Subcutaneous abdominal adipose tissue (tissue), 5 donors: ENCODE measurements at regions not wholly inside any gene's neighbourhood (a gene's known extent, or its start where the extent isn't known, plus 50 kb on each side); places are given as distances from the start of the nearest gene placed in this dataset.

ENCODE experiments used
- H3K27ac ChIP-seq: one replicate; pipeline ENCODE4 v1.7.0; 2013; ENCODE audit warnings: low read depth, mild to moderate bottlenecking, inconsistent platforms, low read length, moderate library complexity
- H3K27me3 ChIP-seq, 5 donors: one replicate each; pipeline ENCODE4 v1.7.0; 2013; ENCODE audit warnings: low read length in 5 of 5, inconsistent platforms in 1 of 5; ENCODE audit not compliant: control insufficient read depth in 5 of 5, insufficient read depth in 4 of 5
- H3K36me3 ChIP-seq, 5 donors: one replicate each; pipeline ENCODE4 v1.7.0; 2013; ENCODE audit warnings: low read length in 5 of 5; ENCODE audit not compliant: control insufficient read depth in 5 of 5, insufficient read depth in 5 of 5
- H3K4me1 ChIP-seq, 5 donors: one replicate each; pipeline ENCODE4 v1.7.0; 2013; ENCODE audit warnings: low read length in 5 of 5, mild to moderate bottlenecking in 3 of 5, moderate library complexity in 1 of 5; ENCODE audit not compliant: control insufficient read depth in 5 of 5, insufficient read depth in 5 of 5
- H3K4me3 ChIP-seq, 5 donors: one replicate each; pipeline ENCODE4 v1.7.0; 2013; ENCODE audit warnings: low read length in 5 of 5, low read depth in 1 of 5
- H3K9ac ChIP-seq, 5 donors: one replicate each; pipeline ENCODE4 v1.7.0; 2013; ENCODE audit warnings: low read length in 5 of 5, mild to moderate bottlenecking in 4 of 5, moderate library complexity in 3 of 5
- H3K9me3 ChIP-seq, 5 donors: one replicate each; pipeline ENCODE4 v1.7.0; 2013; ENCODE audit warnings: low read length in 5 of 5; ENCODE audit not compliant: control insufficient read depth in 5 of 5
- donor health status: healthy.
- donor health status: healthy.
- donor health status: healthy.
- donor health status: healthy.
- donor health status: healthy.

DNA sequence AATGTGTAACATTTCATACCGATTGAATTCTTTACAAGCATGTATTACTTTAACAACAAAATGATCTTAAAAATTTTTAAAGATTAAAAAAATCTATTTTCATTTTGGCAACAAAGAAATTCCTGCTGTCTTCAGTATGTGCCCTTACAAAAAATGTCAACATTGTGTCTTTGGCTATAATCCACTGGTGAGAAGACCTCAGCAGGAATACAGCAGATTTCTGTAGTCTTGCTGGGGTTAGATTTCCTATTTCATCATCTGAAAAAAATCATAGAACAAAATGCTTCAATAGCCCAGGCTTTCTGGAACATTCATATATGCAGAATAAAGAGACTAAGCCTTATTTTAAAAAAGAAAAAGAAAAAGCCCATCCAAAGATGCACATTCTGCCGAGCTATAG lies 129.1 kb upstream of the CA10 start:
- H3K9ac ChIP-seq, result no peak overlapping the region
- H3K4me3 ChIP-seq, result no peak overlapping the region

GRCh38 chr17:52283872-52284271 lies 125.4 kb upstream of the CA10 start:
- H3K9ac ChIP-seq, result no peak overlapping the region
- H3K9me3 ChIP-seq, result no peaks in the 10 kb centered on the region
- no peaks in the 10 kb centered on the region for H3K36me3 ChIP-seq
- H3K4me1 ChIP-seq, result no peaks in the 10 kb centered on the region
- no peaks in the 10 kb centered on the region for H3K27me3 ChIP-seq
- no peak overlapping the region for H3K4me3 ChIP-seq
- H3K27ac ChIP-seq, result no peak overlapping the region

More for the DNA sequence above, 129.1 kb upstream of the CA10 start:
- H3K36me3 ChIP-seq, result no peaks in the 10 kb centered on the region
- H3K27ac ChIP-seq, result no peak overlapping the region
- H3K9me3 ChIP-seq, result no peaks in the 10 kb centered on the region
- H3K4me1 ChIP-seq, result peaks cover 0 to 7% (median 0%) of the 10 kb centered on the region in 5 donors
- no peaks in the 10 kb centered on the region for H3K27me3 ChIP-seq

- Histone ChIP-seq H3K9ac (no peak overlapping the region), H3K4me3 (no peak overlapping the region), H3K27me3 (no peaks in the 10 kb centered on the region), H3K9me3 (no peaks in the 10 kb centered on the region), H3K36me3 (no peaks in the 10 kb centered on the region), H3K4me1 (no peaks in the 10 kb centered on the region), H3K27ac (no peak overlapping the region)
Measured at GRCh38 chr17:52276381-52277008, 118.0 kb upstream of the CA10 start.

GRCh38 chr17:52271781-52272180 lies 113.3 kb upstream of the CA10 start:
- H3K27me3 ChIP-seq, result no peaks in the 10 kb centered on the region
- no peaks in the 10 kb centered on the region for H3K4me1 ChIP-seq

GRCh38 chr17:52255347-52255746 lies 96.8 kb upstream of the CA10 start:
- Histone ChIP-seq H3K9me3 (no peaks in the 10 kb centered on the region), H3K4me1 (no peaks in the 10 kb centered on the region), H3K27me3 (no peaks in the 10 kb centered on the region)

More at GRCh38 chr17:52271781-52272180, 113.3 kb upstream of the CA10 start:
- Histone ChIP-seq H3K9me3 (no peaks in the 10 kb centered on the region), H3K4me3 (no peak overlapping the region), H3K27ac (no peak overlapping the region), H3K9ac (no peak overlapping the region), H3K36me3 (no peaks in the 10 kb centered on the region)

DNA sequence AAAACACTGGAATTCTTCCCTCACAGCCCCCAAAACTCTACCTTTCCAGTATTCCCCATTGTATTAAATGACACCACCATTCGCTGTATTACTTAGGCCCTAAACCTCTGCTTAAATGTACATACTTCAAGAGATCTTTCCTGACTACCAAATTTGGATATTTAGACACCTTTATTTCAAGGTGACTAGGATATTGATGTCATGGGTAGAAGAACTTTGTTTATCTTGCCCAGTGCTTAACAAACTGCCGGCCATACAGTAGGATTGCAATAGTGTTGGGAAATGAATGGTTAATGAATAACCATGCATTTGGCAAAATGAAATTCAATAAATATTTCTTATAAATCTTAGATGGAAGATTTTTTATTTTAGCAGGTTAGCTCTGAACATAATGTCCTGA lies 86.2 kb upstream of the CA10 start:
- Histone ChIP-seq H3K27me3 (no peaks in the 10 kb centered on the region), H3K27ac (no peak overlapping the region), H3K9me3 (no peaks in the 10 kb centered on the region), H3K4me1 (no peaks in the 10 kb centered on the region), H3K9ac (no peak overlapping the region), H3K4me3 (no peak overlapping the region), H3K36me3 (no peaks in the 10 kb centered on the region)

More at GRCh38 chr17:52255347-52255746, 96.8 kb upstream of the CA10 start:
- Histone ChIP-seq H3K27ac (no peak overlapping the region), H3K4me3 (no peak overlapping the region), H3K9ac (no peak overlapping the region), H3K36me3 (no peaks in the 10 kb centered on the region)

GRCh38 chr17:52242268-52242667 lies 83.8 kb upstream of the CA10 start:
- no peak overlapping the region for H3K4me3 ChIP-seq

GRCh38 chr17:52237151-52237550 lies 78.6 kb upstream of the CA10 start:
- no peak overlapping the region for H3K9ac ChIP-seq
- no peaks in the 10 kb centered on the region for H3K9me3 ChIP-seq
- H3K27ac ChIP-seq, result no peak overlapping the region
- H3K36me3 ChIP-seq, result no peaks in the 10 kb centered on the region
- no peaks in the 10 kb centered on the region for H3K27me3 ChIP-seq
- H3K4me3 ChIP-seq, result no peak overlapping the region
- H3K4me1 ChIP-seq, result peaks cover 0 to 8% (median 0%) of the 10 kb centered on the region in 5 donors

More at GRCh38 chr17:52242268-52242667, 83.8 kb upstream of the CA10 start:
- no peaks in the 10 kb centered on the region for H3K36me3 ChIP-seq
- no peaks in the 10 kb centered on the region for H3K9me3 ChIP-seq
- no peaks in the 10 kb centered on the region for H3K4me1 ChIP-seq
- H3K27ac ChIP-seq, result no peak overlapping the region
- H3K9ac ChIP-seq, result no peak overlapping the region
- H3K27me3 ChIP-seq, result no peaks in the 10 kb centered on the region

GRCh38 chr17:52235516-52235915 lies 77.0 kb upstream of the CA10 start:
- Histone ChIP-seq H3K36me3 (no peaks in the 10 kb centered on the region), H3K4me3 (no peak overlapping the region), H3K9me3 (no peaks in the 10 kb centered on the region), H3K4me1 (peaks cover 0 to 8% (median 0%) of the 10 kb centered on the region in 5 donors), H3K9ac (no peak overlapping the region), H3K27me3 (no peaks in the 10 kb centered on the region), H3K27ac (no peak overlapping the region)

GRCh38 chr17:52233632-52234031 lies 75.1 kb upstream of the CA10 start:
- H3K36me3 ChIP-seq, result no peaks in the 10 kb centered on the region
- H3K27me3 ChIP-seq, result no peaks in the 10 kb centered on the region
- H3K9ac ChIP-seq, result no peak overlapping the region
- no peak overlapping the region for H3K27ac ChIP-seq
- no peaks in the 10 kb centered on the region for H3K9me3 ChIP-seq
- H3K4me3 ChIP-seq, result no peak overlapping the region
- H3K4me1 ChIP-seq, result peaks cover 0 to 8% (median 0%) of the 10 kb centered on the region in 5 donors
